NCI-H526 (cell line): ENCODE measurements at regions not wholly inside any gene's neighbourhood (a gene's known extent, or its start where the extent isn't known, plus 50 kb on each side); places are given as distances from the start of the nearest gene placed in this dataset.
"Not testable (repeated sequence)": the region's sequence is repeated elsewhere in the genome, so short reads cannot be mapped to it uniquely, and the experiment has no call there.

Source experiments
- DNase-seq, 2 experiments: peaks; one replicate each; lab custom pipeline; 2025; lab: John Stamatoyannopoulos, UW

GRCh38 chrX:50967736-50968135, 57.2 kb downstream of the BMP15 start:
- no peak for DNase-seq

- not testable (repeated sequence) for DNase-seq
These were observed 58.5 kb downstream of the BMP15 start for GRCh38 chrX:50968871-50969635.

- DNase-seq: no peak
These were observed 60.9 kb downstream of the BMP15 start for GRCh38 chrX:50971395-50971794.

- no peak for DNase-seq
These were observed 62.7 kb downstream of the BMP15 start for GRCh38 chrX:50973199-50973598.

GRCh38 chrX:50978920-50979682, 68.6 kb downstream of the BMP15 start:
- DNase-seq: peak in 1 of 2 experiments; percentile 0

GRCh38 chrX:50980251-50980650, 69.7 kb downstream of the BMP15 start:
- DNase-seq: no peak

GRCh38 chrX:50988649-50989048, 78.1 kb downstream of the BMP15 start:
- peak in 1 of 2 experiments; percentile 28 for DNase-seq

GRCh38 chrX:50996930-50997329, 86.4 kb downstream of the BMP15 start:
- DNase-seq: no peak

- DNase-seq: not testable (repeated sequence)
These were observed 89.8 kb downstream of the BMP15 start for GRCh38 chrX:51000384-51000783.

- DNase-seq: not testable (repeated sequence)
These were observed 91.4 kb downstream of the BMP15 start for GRCh38 chrX:51001733-51002632.

- no peak for DNase-seq
These were observed 95.5 kb downstream of the BMP15 start for GRCh38 chrX:51006064-51006463.

- peak in 1 of 2 experiments; percentile 7 for DNase-seq
These were observed 113.7 kb downstream of the BMP15 start for GRCh38 chrX:51024106-51024696.

- DNase-seq: no peak
These were observed 116.3 kb downstream of the BMP15 start for GRCh38 chrX:51026862-51027261.

GRCh38 chrX:51035746-51036145, 125.2 kb downstream of the BMP15 start:
- DNase-seq: peak in 1 of 2 experiments; percentile 0

GRCh38 chrX:51047950-51048349, 137.4 kb downstream of the BMP15 start:
- peak in 1 of 2 experiments; percentile 11 for DNase-seq

GRCh38 chrX:51053741-51054140, 143.2 kb downstream of the BMP15 start:
- no peak for DNase-seq

GRCh38 chrX:51098046-51098445, 187.5 kb downstream of the BMP15 start:
- no peak for DNase-seq

- not testable (repeated sequence) for DNase-seq
These were observed 208.8 kb downstream of the BMP15 start for GRCh38 chrX:51119058-51119926.

- not testable (repeated sequence) for DNase-seq
These were observed 206.9 kb upstream of the NUDT10 start for GRCh38 chrX:51125743-51126142.

- DNase-seq: peak; percentile 12 to 56
These were observed 187.7 kb upstream of the NUDT10 start for GRCh38 chrX:51144828-51145442.
